ENCODE measurements at regions not wholly inside any gene's neighbourhood (a gene's known extent, or its start where the extent isn't known, plus 50 kb on each side); places are given as distances from the start of the nearest gene placed in this dataset.

DNA sequence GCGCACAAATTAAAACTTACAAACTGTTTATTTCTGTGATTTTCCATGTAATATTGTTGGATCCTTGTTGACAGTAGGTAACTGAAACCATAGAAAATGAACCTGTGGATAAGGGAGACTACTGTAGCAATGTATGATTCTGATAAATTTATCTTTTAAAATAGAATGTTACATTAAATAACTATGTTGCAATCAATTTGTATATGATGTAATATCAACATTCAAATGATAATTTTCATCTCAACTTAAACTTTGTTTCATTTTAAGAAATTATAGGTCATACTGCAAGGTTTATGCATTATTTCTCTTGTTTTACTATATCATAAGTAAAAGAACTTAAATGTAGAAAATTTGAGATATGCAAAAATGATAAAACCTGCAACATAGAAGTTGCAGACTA is 718.0 kb upstream of the MBL2 start:
- TF ChIP-seq, protein P1, sequence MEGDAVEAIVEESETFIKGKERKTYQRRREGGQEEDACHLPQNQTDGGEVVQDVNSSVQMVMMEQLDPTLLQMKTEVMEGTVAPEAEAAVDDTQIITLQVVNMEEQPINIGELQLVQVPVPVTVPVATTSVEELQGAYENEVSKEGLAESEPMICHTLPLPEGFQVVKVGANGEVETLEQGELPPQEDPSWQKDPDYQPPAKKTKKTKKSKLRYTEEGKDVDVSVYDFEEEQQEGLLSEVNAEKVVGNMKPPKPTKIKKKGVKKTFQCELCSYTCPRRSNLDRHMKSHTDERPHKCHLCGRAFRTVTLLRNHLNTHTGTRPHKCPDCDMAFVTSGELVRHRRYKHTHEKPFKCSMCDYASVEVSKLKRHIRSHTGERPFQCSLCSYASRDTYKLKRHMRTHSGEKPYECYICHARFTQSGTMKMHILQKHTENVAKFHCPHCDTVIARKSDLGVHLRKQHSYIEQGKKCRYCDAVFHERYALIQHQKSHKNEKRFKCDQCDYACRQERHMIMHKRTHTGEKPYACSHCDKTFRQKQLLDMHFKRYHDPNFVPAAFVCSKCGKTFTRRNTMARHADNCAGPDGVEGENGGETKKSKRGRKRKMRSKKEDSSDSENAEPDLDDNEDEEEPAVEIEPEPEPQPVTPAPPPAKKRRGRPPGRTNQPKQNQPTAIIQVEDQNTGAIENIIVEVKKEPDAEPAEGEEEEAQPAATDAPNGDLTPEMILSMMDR (IDR thresholded peaks at IDR 0.05) = no peak
- no peak for TF ChIP-seq ZFX (IDR thresholded peaks at IDR 0.05; ENCODE audit: borderline replicate concordance)

Measured in 22Rv1 (cell line).